ENCODE measurements at regions not wholly inside any gene's neighbourhood (a gene's known extent, or its start where the extent isn't known, plus 50 kb on each side); places are given as distances from the start of the nearest gene placed in this dataset.
A peak's percentile ranks its signal among the peaks of the same experiment; 100 is the strongest.

DNA sequence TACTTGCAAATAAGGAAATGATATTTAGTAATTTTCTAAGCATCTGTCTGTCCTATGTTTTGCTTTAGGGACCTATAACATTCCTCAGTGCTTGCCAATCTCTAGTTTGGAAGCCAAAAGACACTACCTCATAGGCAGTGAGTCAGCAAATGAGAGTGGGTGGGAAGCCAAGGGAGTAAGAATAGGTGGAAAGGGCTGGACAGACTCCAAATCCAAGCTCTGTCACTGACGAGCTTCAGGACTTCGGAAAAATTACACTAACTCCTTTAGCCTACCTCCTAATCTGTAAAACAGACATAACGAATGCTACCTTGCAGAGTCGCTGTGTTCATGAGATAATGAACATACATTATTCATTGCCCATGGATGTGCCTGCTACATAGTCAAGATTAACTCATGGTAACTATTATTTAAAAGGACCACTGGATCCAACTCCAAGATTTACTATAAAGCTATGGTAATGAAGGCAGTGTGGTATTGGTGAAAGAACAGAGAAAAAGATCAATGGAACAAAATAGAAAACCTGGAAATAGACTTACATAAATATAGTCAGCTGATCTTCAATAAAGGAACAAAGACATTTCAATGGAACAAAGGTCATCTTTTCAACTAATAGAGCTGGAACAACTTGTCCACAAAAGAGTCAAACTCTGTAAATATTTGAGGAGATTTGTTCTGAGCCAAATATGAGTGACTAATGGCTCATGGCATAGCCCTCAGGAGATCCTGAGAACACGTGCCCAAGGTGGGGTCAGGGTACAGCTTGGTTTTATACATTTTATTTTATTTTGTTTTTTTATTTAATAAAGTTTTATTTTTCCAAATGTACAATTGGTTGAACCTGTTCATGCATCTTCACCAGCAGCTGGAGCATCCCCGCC, 64.1 kb downstream of the FAM50B start (continued):
- TF ChIP-seq GATA2 (CRISPR knock-in tag; IDR thresholded peaks at IDR 0.05) = peak; percentile 81

DNA sequence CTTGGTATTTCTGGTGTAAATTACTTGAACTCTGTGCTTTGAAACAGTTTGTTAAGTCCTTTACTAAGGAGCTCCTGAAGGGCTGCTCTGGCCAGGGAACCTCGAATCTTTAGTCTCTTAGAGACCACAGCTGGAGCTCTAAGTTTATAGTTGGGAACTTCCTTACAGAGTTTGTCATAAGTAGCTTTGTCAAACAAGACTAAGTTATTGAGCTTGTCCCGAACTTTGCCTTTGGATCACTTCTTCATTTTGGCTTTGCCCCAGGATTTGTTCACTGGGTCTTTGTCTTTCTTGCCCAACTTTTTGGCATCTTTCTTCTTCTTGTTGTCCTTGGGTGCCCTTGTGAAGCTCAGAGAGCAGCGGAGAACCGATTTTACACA, 64.8 kb downstream of the FAM50B start:
- WGBS (ENCODE audit: insufficient coverage, low coverage, missing lambda C conversion rate) = 24% methylated on average over 4 of the region's 4 CpGs
- peaks cover 9% of the 10 kb centered on the region for H3K9me1 ChIP-seq (ENCODE audit: control insufficient read depth, insufficient read depth, low read length)
- H4K20me1 ChIP-seq (replicated peaks; ENCODE audit: control insufficient read depth, insufficient read depth, low read length) = no peaks in the 10 kb centered on the region
- no peak overlapping the region for H2AFZ ChIP-seq (ENCODE audit: low read depth, low read length)
- DNase-seq (ENCODE audit: extremely low read depth in 1 of 4, low spot score in 3 of 4) (no peak), FAIRE-seq (no peak), ATAC-seq (no peak)
- H3K27me3 ChIP-seq (ENCODE audit: control insufficient read depth in 2 of 2, insufficient read depth in 2 of 2, low read length in 2 of 2) = peaks cover 0 to 5% of the 10 kb centered on the region in 2 experiments; a peak in 2 of 5 replicates
- no peak overlapping the region for H3K27ac ChIP-seq (ENCODE audit: extremely low read depth, low read depth, low read length)
- H3K9ac ChIP-seq (ENCODE audit: insufficient read depth in 1 of 2, low read depth in 2 of 2, low read length in 2 of 2) = no peak overlapping the region
- intact Hi-C loops (cut with micrococcal nuclease) (no loop called here), in situ Hi-C loops (cut with MboI) (no loop called here)
- BruUV-seq (replicated peaks) = no TSS peak
- H3K36me3 ChIP-seq (ENCODE audit: control insufficient read depth, insufficient read depth, low read length) = no peaks in the 10 kb centered on the region
- ChIA-PET CTCF (ENCODE audit: low intra/inter-chr PET ratio) (no interaction called here), POLR2A (interaction anchor here (0.7 kb wide), 2 partner anchors 11 to 128 kb away, joined by 3 read pairs; no protein-coding TSS in a partner anchor)
- H3K9me3 ChIP-seq (replicated peaks; ENCODE audit: control insufficient read depth, insufficient read depth, low read depth, low read length) = no peaks in the 10 kb centered on the region
- no peak overlapping the region for H3K4me3 ChIP-seq
- TF ChIP-seq E2F3 (CRISPR knock-in tag; IDR thresholded peaks at IDR 0.05) = no peak
- no peak for TF ChIP-seq NELFE (IDR thresholded peaks at IDR 0.05; ENCODE audit: insufficient read depth, insufficient read length)
- TF ChIP-seq SIN3B (IDR thresholded peaks at IDR 0.05; ENCODE audit: low read depth) = no peak
- TF ChIP-seq NRF1 (conservative IDR thresholded peaks at IDR 0.05 in 1 of 2, IDR thresholded peaks at IDR 0.05 in 1 of 2) = no peak
- TF ChIP-seq, protein P1, sequence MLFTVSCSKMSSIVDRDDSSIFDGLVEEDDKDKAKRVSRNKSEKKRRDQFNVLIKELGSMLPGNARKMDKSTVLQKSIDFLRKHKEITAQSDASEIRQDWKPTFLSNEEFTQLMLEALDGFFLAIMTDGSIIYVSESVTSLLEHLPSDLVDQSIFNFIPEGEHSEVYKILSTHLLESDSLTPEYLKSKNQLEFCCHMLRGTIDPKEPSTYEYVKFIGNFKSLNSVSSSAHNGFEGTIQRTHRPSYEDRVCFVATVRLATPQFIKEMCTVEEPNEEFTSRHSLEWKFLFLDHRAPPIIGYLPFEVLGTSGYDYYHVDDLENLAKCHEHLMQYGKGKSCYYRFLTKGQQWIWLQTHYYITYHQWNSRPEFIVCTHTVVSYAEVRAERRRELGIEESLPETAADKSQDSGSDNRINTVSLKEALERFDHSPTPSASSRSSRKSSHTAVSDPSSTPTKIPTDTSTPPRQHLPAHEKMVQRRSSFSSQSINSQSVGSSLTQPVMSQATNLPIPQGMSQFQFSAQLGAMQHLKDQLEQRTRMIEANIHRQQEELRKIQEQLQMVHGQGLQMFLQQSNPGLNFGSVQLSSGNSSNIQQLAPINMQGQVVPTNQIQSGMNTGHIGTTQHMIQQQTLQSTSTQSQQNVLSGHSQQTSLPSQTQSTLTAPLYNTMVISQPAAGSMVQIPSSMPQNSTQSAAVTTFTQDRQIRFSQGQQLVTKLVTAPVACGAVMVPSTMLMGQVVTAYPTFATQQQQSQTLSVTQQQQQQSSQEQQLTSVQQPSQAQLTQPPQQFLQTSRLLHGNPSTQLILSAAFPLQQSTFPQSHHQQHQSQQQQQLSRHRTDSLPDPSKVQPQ (CRISPR knock-in tag; IDR thresholded peaks at IDR 0.05; ENCODE audit: borderline replicate concordance) = no peak
- no peak for TF ChIP-seq RBM14 (IDR thresholded peaks at IDR 0.05; ENCODE audit: borderline replicate concordance, insufficient read depth, low read depth, low read length)
- TF ChIP-seq TAF1 (IDR thresholded peaks at IDR 0.05; ENCODE audit: control insufficient read depth, extremely low read depth, insufficient read depth, low read length, severe bottlenecking) = no peak
- no peak for TF ChIP-seq RBBP5 (IDR thresholded peaks at IDR 0.05; ENCODE audit: borderline replicate concordance, insufficient read depth, low read length, poor library complexity, severe bottlenecking)
- no peak for TF ChIP-seq MYNN (IDR thresholded peaks at IDR 0.05)
- TF ChIP-seq MYNN (CRISPR knock-in tag; IDR thresholded peaks at IDR 0.05) = no peak
- TF ChIP-seq, protein P2, sequence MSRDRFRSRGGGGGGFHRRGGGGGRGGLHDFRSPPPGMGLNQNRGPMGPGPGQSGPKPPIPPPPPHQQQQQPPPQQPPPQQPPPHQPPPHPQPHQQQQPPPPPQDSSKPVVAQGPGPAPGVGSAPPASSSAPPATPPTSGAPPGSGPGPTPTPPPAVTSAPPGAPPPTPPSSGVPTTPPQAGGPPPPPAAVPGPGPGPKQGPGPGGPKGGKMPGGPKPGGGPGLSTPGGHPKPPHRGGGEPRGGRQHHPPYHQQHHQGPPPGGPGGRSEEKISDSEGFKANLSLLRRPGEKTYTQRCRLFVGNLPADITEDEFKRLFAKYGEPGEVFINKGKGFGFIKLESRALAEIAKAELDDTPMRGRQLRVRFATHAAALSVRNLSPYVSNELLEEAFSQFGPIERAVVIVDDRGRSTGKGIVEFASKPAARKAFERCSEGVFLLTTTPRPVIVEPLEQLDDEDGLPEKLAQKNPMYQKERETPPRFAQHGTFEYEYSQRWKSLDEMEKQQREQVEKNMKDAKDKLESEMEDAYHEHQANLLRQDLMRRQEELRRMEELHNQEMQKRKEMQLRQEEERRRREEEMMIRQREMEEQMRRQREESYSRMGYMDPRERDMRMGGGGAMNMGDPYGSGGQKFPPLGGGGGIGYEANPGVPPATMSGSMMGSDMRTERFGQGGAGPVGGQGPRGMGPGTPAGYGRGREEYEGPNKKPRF (IDR thresholded peaks at IDR 0.05; ENCODE audit: low read depth, low read length) = no peak
- H3K79me2 ChIP-seq (ENCODE audit: control insufficient read depth, insufficient read depth, low read length) = no peaks in the 10 kb centered on the region
- H3K4me2 ChIP-seq (ENCODE audit: insufficient read depth, low read length) = no peak overlapping the region
- peaks cover 11 to 29% of the 10 kb centered on the region in 2 experiments for H3K4me1 ChIP-seq (replicated peaks in 1 of 2; ENCODE audit: control insufficient read depth in 2 of 2, insufficient read depth in 2 of 2, low read length in 2 of 2)
